Activated CD4-positive, alpha-beta memory T cell treated with anti-CD3 and anti-CD28 coated beads for 36 hours (primary cell): ENCODE measurements at regions not wholly inside any gene's neighbourhood (a gene's known extent, or its start where the extent isn't known, plus 50 kb on each side); places are given as distances from the start of the nearest gene placed in this dataset.
"Not testable (repeated sequence)": the region's sequence is repeated elsewhere in the genome, so short reads cannot be mapped to it uniquely, and the experiment has no call there.

Experiments used
- CTCF ChIA-PET: fragments of 350-600 bp; sonication (Branson Sonifier 250); formaldehyde crosslinking; loops from one replicate; lab custom pipeline; 2021; ENCODE audit warnings: antibody characterized with exemption, inconsistent platforms; lab: Charles Lee
- POLR2A ChIA-PET: fragments of 350-600 bp; sonication (Branson Sonifier 250); formaldehyde crosslinking; loops from one replicate; lab custom pipeline; 2021; ENCODE audit warnings: antibody characterized with exemption; lab: Charles Lee
- DNase-seq: peaks from one replicate; pipeline ENCODE4 v3.0.0-alpha.2; 2020
- H3K27ac Mint-ChIP-seq: one replicate; pipeline ENCODE4 v1.8.0; 2021; ENCODE audit warnings: mixed read lengths
- H3K27me3 Mint-ChIP-seq: one replicate; pipeline ENCODE4 v1.8.0; 2021; ENCODE audit warnings: mixed read lengths
- H3K36me3 Mint-ChIP-seq: one replicate; pipeline ENCODE4 v1.8.0; 2021; ENCODE audit warnings: mixed read lengths
- H3K4me1 Mint-ChIP-seq: one replicate; pipeline ENCODE4 v1.8.0; 2021; ENCODE audit warnings: low read depth, mixed read lengths
- H3K4me3 Mint-ChIP-seq: one replicate; pipeline ENCODE4 v1.8.0; 2021; ENCODE audit warnings: mild to moderate bottlenecking, mixed read lengths
- H3K9me3 Mint-ChIP-seq: one replicate; pipeline ENCODE4 v1.8.0; 2021; ENCODE audit warnings: mixed read lengths
- intact Hi-C: fragments of 100-400 bp; cut with micrococcal nuclease; formaldehyde crosslinking; loops from one replicate; pipeline ENCODE4 v1.15.1; 2023

- H3K36me3 Mint-ChIP-seq = peaks cover 8% of the 10 kb centered on the region
- ChIA-PET POLR2A (no interaction called here), CTCF (no interaction called here)
- no peak overlapping the region for H3K4me3 Mint-ChIP-seq
- H3K9me3 Mint-ChIP-seq = peaks cover 15% of the 10 kb centered on the region
- DNase-seq = peak; percentile 42
- intact Hi-C loops = no loop called here
- H3K4me1 Mint-ChIP-seq = peaks cover 15% of the 10 kb centered on the region
- H3K27ac Mint-ChIP-seq = no peak overlapping the region
- no peaks in the 10 kb centered on the region for H3K27me3 Mint-ChIP-seq
Measured at GRCh38 chr2:7748717-7749415, 831.7 kb downstream of the RNF144A start.

- intact Hi-C loops = loop anchor here (10.0 kb wide), 1 partner anchor 635 kb away; no protein-coding TSS in a partner anchor
- H3K27me3 Mint-ChIP-seq = peaks cover 4% of the 10 kb centered on the region
- ChIA-PET CTCF (interaction anchor here (1.5 kb wide), 1 partner anchor 322 kb away, joined by 6 read pairs; no protein-coding TSS in a partner anchor), POLR2A (interaction anchor here (0.5 to 0.7 kb wide), 2 partner anchors 12 to 21 kb away, joined by 3 read pairs; no protein-coding TSS in a partner anchor)
- H3K4me3 Mint-ChIP-seq = no peak overlapping the region
- peaks cover 23% of the 10 kb centered on the region for H3K9me3 Mint-ChIP-seq
- H3K4me1 Mint-ChIP-seq = peaks cover 7% of the 10 kb centered on the region
- no peak overlapping the region for H3K27ac Mint-ChIP-seq
- H3K36me3 Mint-ChIP-seq = peaks cover 16% of the 10 kb centered on the region
- no peak for DNase-seq
Measured at GRCh38 chr2:7749895-7750559, 832.8 kb downstream of the RNF144A start.

- no peak for DNase-seq
- Mint-ChIP-seq H3K9me3 (peaks cover 31% of the 10 kb centered on the region), H3K27me3 (peaks cover 17% of the 10 kb centered on the region), H3K36me3 (peaks cover 23% of the 10 kb centered on the region), H3K27ac (no peak overlapping the region), H3K4me3 (no peak overlapping the region), H3K4me1 (peaks cover 8% of the 10 kb centered on the region)
- CTCF ChIA-PET = no interaction called here
- POLR2A ChIA-PET = no interaction called here
- intact Hi-C loops = loop anchor here (10.0 kb wide), 1 partner anchor 633 kb away; no protein-coding TSS in a partner anchor
Measured at GRCh38 chr2:7752291-7752690, 835.1 kb downstream of the RNF144A start.

GRCh38 chr2:7753777-7754176 is 836.6 kb downstream of the RNF144A start:
- POLR2A ChIA-PET = no interaction called here
- no peak for DNase-seq
- Mint-ChIP-seq H3K4me3 (no peak overlapping the region), H3K36me3 (peaks cover 21% of the 10 kb centered on the region), H3K27ac (no peak overlapping the region), H3K4me1 (peaks cover 19% of the 10 kb centered on the region), H3K9me3 (peaks cover 34% of the 10 kb centered on the region), H3K27me3 (peaks cover 17% of the 10 kb centered on the region)
- intact Hi-C loops = loop anchor here (10.0 kb wide), 1 partner anchor 631 kb away; no protein-coding TSS in a partner anchor
- CTCF ChIA-PET = no interaction called here

GRCh38 chr2:7755879-7756278 is 838.7 kb downstream of the RNF144A start:
- H3K9me3 Mint-ChIP-seq = peaks cover 34% of the 10 kb centered on the region
- CTCF ChIA-PET = no interaction called here
- intact Hi-C loops = loop anchor here (5.0 to 10.0 kb wide), 3 partner anchors 64 to 629 kb away; no protein-coding TSS in a partner anchor

GRCh38 chr2:7758073-7758759 is 841.0 kb downstream of the RNF144A start:
- ChIA-PET POLR2A (interaction anchor here (0.7 to 1.4 kb wide), 4 partner anchors 15 to 330 kb away, joined by 3 to 6 read pairs (median 3); no protein-coding TSS in a partner anchor), CTCF (interaction anchor here (0.7 to 1.4 kb wide), 4 partner anchors 9 to 330 kb away, joined by 3 read pairs; no protein-coding TSS in a partner anchor)
- Mint-ChIP-seq H3K27me3 (peaks cover 20% of the 10 kb centered on the region), H3K9me3 (peaks cover 38% of the 10 kb centered on the region), H3K36me3 (peaks cover 28% of the 10 kb centered on the region), H3K27ac (no peak overlapping the region), H3K4me3 (no peak overlapping the region), H3K4me1 (peaks cover 18% of the 10 kb centered on the region)
- no peak for DNase-seq
- intact Hi-C loops = loop anchor here (1.0 to 10.0 kb wide), 6 partner anchors 15 to 627 kb away; no protein-coding TSS in a partner anchor

More at GRCh38 chr2:7755879-7756278, 838.7 kb downstream of the RNF144A start:
- H3K4me1 Mint-ChIP-seq = peaks cover 18% of the 10 kb centered on the region
- peaks cover 21% of the 10 kb centered on the region for H3K36me3 Mint-ChIP-seq
- no peak overlapping the region for H3K4me3 Mint-ChIP-seq
- DNase-seq = no peak
- H3K27ac Mint-ChIP-seq = no peak overlapping the region
- POLR2A ChIA-PET = no interaction called here
- peaks cover 20% of the 10 kb centered on the region for H3K27me3 Mint-ChIP-seq

GRCh38 chr2:7759898-7760297 is 842.7 kb downstream of the RNF144A start:
- H3K4me1 Mint-ChIP-seq = peaks cover 18% of the 10 kb centered on the region
- H3K27me3 Mint-ChIP-seq = peaks cover 16% of the 10 kb centered on the region
- peaks cover 36% of the 10 kb centered on the region for H3K9me3 Mint-ChIP-seq
- no peak for DNase-seq
- ChIA-PET POLR2A (interaction anchor here (1.4 kb wide), 1 partner anchor 66 kb away, joined by 3 read pairs; no protein-coding TSS in a partner anchor), CTCF (interaction anchor here (1.1 kb wide), 1 partner anchor 331 kb away, joined by 3 read pairs; no protein-coding TSS in a partner anchor)
- H3K27ac Mint-ChIP-seq = no peak overlapping the region
- no peak overlapping the region for H3K4me3 Mint-ChIP-seq
- H3K36me3 Mint-ChIP-seq = peaks cover 29% of the 10 kb centered on the region
- intact Hi-C loops = loop anchor here (2.0 to 10.0 kb wide), 4 partner anchors 68 to 625 kb away; no protein-coding TSS in a partner anchor

- Mint-ChIP-seq H3K9me3 (peaks cover 24% of the 10 kb centered on the region), H3K36me3 (peaks cover 22% of the 10 kb centered on the region), H3K4me1 (peaks cover 11% of the 10 kb centered on the region)
- H3K27me3 Mint-ChIP-seq, DNase-seq, H3K27ac Mint-ChIP-seq, POLR2A ChIA-PET, H3K4me3 Mint-ChIP-seq, CTCF ChIA-PET, intact Hi-C loops: not testable (repeated sequence)
Measured at GRCh38 chr2:7763418-7763817, 846.2 kb downstream of the RNF144A start.

GRCh38 chr2:7765236-7765635 is 848.0 kb downstream of the RNF144A start:
- H3K27ac Mint-ChIP-seq = no peak overlapping the region
- peaks cover 10% of the 10 kb centered on the region for H3K4me1 Mint-ChIP-seq
- intact Hi-C loops = no loop called here
- H3K9me3 Mint-ChIP-seq = peaks cover 24% of the 10 kb centered on the region
- H3K36me3 Mint-ChIP-seq = peaks cover 22% of the 10 kb centered on the region
- peaks cover 7% of the 10 kb centered on the region for H3K27me3 Mint-ChIP-seq
- ChIA-PET POLR2A (no interaction called here), CTCF (no interaction called here)
- no peak for DNase-seq
- H3K4me3 Mint-ChIP-seq = no peak overlapping the region

- Mint-ChIP-seq H3K27ac (no peak overlapping the region), H3K36me3 (peaks cover 22% of the 10 kb centered on the region), H3K9me3 (peaks cover 24% of the 10 kb centered on the region), H3K27me3 (peaks cover 7% of the 10 kb centered on the region), H3K4me3 (no peak overlapping the region), H3K4me1 (peaks cover 10% of the 10 kb centered on the region)
- ChIA-PET CTCF (no interaction called here), POLR2A (no interaction called here)
- intact Hi-C loops = no loop called here
- peak; percentile 46 for DNase-seq
Measured at GRCh38 chr2:7766088-7766722, 849.0 kb downstream of the RNF144A start.

- H3K4me3 Mint-ChIP-seq = no peak overlapping the region
- H3K36me3 Mint-ChIP-seq = peaks cover 22% of the 10 kb centered on the region
- POLR2A ChIA-PET = no interaction called here
- intact Hi-C loops = no loop called here
- no peak for DNase-seq
- no peak overlapping the region for H3K27ac Mint-ChIP-seq
- H3K27me3 Mint-ChIP-seq = peaks cover 9% of the 10 kb centered on the region
- CTCF ChIA-PET = interaction anchor here (0.9 kb wide), 1 partner anchor 9 kb away, joined by 3 read pairs; no protein-coding TSS in a partner anchor
- peaks cover 24% of the 10 kb centered on the region for H3K9me3 Mint-ChIP-seq
- H3K4me1 Mint-ChIP-seq = peaks cover 10% of the 10 kb centered on the region
Measured at GRCh38 chr2:7766978-7767565, 849.9 kb downstream of the RNF144A start.
